Inflammatory macrophage (primary cell): ENCODE measurements at regions not wholly inside any gene's neighbourhood (a gene's known extent, or its start where the extent isn't known, plus 50 kb on each side); places are given as distances from the start of the nearest gene placed in this dataset.
"Not testable (repeated sequence)": the region's sequence is repeated elsewhere in the genome, so short reads cannot be mapped to it uniquely, and the experiment has no call there.

ENCODE experiments used
- DNase-seq, 2 donors: peaks; one replicate each; pipeline ENCODE4 v3.0.0-alpha.2; 2020 to 2022

DNA sequence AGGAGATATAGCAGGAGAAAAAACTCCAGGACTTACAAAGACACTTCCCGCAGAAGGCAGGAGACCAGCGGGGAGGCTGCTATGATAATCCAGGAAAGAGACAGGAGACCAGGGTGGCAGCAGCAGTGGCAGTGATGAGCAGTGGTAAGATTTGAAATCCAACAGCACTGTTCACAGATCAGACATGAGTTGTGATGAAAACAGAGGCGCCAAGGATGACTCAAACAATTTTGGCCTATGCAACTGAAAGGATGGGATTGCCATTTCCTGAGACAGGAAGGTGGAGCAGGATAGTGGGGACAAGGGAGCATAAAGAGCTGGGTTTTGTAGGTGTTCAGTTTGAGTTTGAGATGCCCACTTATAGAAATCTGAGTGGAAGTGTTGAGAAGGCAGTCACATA lies 108.6 kb upstream of the DYRK2 start:
- DNase-seq = no peak

DNA sequence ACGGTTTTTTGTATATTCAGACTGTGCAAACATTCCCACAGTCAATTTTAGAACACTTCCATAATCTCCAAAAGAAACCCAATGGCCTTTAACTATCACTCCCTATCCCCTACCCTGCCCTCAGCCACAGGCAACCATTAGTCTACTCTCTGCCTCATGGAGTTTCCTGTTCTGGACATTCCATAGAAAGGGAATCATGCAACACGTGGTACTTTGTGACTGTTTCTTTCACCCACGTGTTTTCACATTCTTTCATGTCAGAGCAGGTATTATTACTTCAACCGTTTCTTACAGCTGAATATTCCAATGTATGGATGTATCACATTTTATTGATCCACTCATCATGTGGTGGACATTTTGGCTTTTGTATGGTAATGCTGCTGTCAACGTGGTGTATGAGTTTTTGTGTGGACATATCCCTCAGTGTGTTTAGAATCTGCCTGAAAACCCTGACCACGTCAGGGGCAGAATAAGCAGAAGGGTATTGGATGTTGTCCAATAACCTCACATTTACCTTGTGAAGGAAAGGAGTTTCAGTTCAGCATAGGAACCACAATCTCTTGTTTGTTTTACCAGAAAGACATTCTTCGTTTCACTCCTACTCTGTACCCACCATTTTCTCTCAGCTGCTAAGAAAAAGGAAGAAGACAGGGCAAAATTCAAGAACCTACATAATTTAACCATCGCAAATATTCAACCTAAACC lies 107.5 kb upstream of the DYRK2 start:
- DNase-seq = no peak

DNA sequence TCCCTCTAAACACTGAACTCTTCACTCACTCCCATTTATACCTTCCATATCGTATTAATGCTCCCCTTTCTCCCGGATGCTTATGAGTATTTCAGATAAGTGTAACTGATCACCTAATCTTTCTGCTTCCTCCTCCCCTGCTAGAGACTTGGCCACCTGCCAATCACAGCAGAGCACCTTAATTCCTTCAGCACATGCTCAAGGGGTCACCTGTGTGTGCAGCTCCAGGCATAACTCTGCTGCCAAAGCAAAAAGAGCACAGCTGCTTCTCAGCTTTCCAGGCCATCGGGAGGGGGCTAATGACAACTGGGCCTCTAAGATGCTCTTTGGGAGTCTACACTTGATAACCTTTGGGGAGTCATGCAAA lies 106.9 kb upstream of the DYRK2 start:
- DNase-seq = no peak

DNA sequence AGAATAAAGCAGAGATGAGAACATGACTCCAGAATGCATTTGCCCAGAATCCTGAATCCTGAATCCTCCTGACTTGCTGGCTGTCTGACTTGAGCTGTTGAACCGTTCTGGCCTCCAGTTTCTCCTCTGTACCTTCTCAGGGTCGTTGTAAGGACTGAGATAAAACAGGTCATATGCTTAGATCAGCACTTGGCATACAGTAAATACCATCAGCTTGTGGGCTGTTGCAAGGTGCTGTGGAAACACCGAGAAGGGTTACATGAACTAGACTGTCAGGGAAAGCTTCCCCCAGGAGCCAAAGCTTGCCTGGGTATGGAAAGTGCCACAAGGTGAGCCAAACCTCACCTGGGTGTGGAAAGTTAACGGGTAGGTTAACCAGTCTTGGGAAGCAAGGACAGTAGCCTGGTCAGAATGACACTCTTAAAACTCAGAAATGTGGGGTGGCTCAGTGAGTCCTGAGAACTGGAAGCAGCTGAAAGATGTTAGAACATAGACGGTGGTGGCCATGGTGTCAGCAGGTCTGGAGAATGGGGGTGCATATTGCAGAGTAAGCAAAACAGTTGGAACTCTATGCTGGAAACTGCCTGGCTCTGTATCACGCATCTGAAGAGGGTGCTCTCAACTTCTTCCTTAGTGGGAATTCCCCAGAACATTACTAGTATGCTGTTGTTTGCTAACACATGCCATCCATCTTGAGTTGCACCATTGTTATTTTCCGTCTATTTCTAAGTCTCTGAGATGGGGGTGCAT lies 105.3 kb upstream of the DYRK2 start:
- no peak for DNase-seq

DNA sequence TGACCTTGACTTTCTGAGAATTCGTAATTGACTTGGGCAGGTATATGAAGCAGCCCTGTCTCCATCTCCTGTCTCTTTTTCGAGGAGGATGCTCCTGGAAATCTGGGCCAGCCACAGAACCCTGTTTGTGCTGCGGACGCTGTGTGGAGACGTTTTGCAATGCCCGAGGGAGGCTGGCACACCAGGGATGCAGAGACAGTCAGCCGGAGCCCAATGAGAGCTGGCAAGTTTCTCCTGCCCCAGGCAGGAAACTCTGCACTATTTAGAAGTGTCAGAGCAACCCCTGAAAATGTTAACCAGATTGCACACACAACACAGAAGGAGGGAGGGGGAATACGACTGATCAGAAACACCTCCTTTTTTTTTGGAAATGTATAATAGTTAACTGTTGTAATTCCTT lies 103.2 kb upstream of the DYRK2 start:
- no peak for DNase-seq

DNA sequence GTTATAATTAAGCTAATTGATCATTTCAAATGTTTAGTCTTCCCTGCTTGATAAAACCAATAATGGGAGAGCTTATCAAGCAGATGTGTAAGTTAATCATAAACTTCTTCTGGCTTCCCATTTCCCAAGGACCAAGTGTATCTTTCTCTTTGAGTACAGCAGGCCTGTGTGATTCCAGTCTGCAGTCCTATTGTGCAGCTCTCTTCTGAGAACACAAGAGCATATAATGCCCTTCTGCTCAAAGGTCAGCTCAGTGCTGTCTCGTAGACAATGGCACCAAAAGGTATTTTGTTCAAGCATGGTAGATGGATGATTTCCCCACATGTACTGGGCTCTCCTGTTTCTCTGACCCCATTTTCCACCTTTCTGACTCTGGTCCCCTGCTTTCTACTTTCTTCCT lies 101.8 kb upstream of the DYRK2 start:
- DNase-seq = no peak

DNA sequence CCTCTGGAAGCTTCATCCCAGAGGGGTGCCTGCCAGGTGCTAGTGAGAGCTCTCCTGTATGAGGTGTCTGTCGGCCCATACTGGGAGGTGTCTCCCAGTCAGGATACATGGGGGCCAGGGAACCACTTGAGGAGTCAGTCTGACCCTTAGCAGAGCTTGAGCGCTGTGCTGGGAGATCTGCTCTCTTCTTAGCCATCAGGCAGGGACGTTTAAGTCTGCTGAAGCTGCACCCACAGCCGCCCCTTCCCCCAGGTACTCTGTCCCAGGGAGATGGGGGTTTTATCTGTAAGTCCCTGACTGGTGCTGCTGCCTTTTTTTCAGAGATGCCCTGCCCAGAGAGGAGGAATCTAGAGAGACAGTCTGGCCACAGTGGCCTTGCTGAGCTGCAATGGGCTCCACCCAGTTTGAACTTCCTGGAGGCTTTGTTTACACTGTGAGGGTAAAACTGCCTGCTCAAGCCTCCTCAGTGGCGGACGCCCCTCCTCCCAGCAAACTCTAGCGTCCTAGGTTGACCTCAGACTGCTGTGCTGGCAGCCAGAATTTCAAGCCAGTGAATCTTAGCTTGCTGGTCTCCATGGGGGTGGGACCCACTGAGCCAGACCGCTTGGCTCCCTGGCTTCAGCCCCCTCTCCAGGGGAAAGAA lies 93.3 kb upstream of the DYRK2 start:
- DNase-seq = not testable (repeated sequence)

DNA sequence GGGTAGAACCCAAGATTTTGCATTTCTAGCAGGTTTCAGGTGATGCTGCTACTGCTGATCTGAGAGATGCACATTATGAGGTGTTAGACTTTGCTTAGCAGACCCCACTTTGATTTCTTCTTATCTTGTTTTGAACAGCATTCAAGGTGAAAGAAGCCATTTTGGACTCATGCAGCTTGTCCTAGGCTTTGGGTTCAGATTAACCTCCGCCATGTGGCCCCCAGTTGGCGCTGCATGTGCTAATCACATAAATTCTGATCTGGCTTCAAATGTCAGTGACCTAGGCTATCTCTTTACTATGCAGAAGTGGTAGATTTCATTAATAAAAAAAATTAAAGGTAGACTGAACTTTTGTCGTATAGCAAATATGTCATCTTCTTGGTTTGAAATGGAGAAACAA lies 89.8 kb upstream of the DYRK2 start:
- no peak for DNase-seq

DNA sequence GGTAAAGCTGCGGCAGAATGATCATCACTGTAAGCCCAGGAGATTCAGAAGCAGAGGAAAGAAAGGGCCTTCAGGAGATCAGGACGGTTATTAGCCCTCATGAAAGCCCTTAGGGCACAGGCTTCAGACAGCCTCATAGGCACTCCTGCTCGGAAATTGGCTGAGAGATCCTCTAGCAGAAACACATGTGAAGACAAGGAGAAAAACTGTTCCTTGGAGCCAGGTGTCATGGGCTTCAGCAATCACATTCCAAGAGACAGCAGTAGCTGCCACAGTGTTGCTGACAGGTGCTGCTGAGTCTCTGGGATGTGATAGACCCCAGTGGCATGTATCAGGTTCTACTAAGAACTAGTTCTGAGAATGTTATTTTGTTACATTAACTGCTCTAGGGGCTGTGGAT lies 88.8 kb upstream of the DYRK2 start:
- DNase-seq = no peak

DNA sequence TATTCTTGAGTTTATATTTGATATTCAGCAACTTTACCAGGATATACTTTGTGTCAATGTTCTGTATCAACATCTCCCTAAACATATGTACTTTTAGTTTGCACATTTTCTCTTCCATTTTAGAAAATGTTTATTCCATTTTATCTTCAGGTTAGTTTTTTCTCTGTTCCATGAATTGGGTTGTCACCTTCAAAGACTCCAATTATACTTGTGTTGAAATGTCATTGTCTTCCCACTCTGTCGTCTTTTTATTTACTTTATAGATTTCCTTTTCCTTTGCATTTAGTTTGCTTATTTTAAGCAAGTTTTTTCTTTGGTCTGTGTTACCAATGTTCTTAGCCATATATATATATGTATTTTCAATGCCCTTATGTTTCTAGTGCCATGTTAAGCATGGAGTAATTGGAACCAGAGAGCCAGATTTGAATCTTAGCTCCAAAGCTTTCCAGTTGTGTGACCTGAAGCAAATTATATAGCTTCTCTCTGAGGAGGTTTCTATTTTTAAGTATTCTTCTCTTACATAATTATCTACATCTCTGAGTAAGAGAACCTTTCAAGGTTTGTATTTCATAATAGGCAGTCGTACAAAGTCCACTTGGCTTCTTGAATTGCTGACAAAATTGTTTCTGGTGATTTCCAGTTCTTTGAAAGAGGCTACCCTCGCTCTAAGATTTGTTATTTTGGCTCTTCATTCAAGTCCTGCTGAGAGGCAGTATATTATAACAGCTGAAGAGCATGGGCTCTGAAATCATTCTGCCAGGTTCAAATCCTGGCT lies 85.8 kb upstream of the DYRK2 start:
- DNase-seq = no peak

DNA sequence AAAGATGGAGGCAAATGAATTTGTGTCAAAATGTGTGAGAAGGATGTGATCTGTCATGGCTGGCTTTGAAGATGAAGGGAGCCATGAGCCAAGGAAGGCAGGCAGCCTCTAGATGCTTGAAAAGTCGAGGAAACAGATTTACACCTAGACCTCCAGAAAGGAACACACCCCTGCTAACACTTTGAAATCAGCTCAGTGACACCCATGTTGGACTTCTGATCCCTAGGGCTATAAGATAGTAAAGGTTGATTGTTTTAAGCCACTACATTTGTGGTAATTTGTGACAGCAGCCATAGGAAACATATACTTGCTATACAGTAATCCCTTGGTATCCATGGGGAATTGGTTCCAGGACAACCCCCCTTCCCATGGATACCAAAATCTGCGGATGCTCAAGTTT lies 80.5 kb upstream of the DYRK2 start:
- DNase-seq = no peak

DNA sequence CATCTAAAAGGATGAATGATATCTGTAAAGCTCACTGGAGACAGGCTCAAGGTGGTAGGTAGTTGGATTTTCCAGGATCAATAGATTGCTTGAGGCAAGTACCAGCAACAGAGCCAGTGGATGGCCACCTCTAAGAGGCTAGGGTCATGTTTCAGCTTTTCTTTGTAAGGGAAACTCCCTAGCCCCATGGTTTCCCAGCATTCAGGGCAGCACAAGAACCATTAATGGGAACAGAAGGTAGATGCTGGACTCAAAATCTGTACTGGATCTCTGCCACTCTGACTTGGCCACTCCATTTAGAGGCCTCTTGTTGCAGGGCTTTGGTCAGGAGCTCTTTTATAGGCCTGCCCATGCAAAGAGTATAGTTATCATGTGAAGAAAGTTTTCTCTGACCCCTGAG lies 76.1 kb upstream of the DYRK2 start:
- DNase-seq = no peak

DNA sequence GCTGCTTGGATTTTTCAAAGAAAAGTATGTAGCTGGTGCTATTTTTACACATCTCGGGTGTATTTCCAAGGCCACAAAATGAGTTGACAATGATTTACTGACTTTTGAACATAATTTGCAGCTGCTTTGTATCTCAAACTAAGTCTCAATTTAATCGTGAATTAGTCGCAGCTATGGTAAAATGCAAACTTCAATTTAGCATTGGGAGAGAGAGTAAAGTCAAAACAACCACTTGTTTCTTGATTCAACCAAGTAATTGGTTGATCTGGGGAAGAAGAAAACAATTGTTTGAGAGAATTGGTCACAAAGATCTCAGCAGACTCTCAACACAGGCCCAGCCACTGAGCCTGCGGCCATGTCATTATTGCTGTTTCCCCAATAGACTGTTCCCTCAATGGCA lies 75.0 kb upstream of the DYRK2 start:
- no peak for DNase-seq

DNA sequence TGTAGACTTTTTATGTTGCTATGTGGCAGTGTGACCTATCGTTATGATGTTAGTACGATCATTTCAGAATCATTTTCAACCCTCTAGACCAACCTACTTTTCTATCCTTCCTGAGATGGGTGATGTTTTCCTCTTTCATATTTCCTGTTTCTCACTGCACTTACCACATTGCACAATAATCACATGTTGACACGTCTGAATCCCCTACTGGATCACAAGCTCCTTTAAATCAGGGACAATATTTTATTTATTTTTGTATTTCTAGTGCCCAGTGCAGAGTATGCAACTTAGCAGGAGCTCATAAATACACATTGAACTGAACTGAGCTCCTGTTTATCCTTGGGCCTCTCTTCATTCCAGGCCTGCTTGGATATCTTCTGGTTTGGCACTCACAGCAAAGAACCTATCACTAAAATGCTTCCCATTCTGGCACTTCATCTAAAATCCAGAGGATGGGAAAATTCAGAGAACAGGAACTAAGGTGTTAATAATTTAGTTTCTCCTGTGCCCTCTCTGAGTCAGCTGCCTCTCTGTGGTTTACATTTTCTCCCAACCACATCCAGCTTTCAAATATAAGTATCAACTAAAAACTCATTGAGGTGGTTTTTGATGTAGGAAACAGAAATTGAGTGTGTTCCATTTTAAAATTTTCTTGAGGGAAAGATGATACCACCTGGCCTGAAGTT lies 69.4 kb upstream of the DYRK2 start:
- DNase-seq = peak; percentile 11 to 25

DNA sequence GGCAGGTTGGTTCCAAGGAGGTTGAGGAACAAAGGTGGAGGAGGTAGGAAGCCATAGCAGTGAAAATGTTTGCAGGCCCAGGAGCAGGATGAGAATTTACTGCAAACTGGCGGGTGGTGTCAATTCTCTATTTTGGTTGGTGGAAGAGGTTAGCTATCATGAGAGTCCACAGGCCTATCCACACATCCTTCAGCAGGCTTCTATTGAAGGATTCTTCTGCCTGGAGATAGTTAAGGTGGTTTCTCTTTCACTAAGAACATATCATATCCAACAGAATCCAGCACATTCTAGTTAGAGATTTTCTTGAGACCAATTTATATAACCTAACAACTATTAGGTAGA lies 68.9 kb upstream of the DYRK2 start:
- no peak for DNase-seq

DNA sequence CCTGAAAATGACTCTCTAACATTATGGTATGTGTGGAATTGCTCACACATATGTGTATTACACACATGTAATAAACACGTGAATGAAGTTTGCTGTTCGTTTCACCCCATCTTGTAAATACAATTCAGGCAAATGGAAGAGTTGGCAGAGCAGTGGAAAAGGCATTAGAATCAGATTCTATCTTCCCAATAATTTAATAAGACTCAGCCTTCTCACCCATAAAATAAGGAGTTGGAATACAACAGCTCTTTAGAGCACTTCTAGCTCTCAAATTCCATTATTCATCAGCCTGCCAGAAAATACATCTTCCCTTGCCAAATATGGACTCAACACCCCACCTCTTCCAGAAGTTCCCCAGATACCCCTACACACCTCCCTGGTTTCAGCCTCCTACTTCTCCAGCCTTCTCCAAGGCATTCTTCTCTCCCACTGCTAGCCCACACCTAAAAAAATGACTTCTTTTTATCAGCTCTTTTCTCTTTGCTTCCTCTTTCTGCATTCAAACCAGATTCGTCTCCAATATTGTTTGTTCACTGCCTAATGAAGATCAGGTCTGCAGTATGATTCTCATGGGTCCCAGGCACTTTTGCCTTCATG lies 66.2 kb upstream of the DYRK2 start:
- no peak for DNase-seq

DNA sequence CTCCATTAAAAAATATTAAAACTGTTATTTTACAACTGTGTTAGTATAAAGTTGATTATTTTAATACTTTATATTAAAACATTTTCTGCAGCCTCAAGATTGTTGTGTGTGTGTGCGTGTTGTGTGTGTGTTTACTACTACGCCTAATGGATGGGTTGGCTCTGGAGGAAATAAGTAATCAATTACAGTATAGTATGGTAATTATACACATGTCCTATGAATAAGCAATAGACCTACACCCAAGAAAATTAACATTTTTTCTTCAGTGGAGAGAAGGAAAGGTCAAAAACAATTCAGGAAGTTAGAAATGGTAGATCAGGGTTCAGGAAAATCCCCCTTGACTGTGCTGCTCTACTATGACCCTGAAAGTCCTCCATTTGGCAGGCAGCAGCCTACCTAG lies 65.7 kb upstream of the DYRK2 start:
- no peak for DNase-seq

DNA sequence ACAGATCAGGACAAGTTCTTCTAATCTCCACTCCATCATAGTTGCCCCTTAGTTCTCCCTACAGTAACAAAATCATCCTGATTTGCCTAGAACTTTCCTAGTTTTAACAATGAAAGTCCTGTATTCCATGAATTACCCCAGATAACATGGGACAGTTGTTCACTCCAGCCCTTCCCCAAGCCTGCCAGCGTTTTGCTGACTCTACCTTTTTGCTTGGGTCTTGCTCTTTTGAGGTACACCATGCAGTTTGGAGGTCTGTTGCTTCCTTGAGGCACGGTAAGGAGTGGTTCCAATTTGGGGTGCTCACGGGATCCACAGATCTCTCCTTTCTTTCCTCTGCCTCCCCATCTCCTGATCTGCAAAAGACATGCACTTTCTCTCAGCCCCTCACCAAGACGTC lies 61.6 kb upstream of the DYRK2 start:
- DNase-seq = no peak

DNA sequence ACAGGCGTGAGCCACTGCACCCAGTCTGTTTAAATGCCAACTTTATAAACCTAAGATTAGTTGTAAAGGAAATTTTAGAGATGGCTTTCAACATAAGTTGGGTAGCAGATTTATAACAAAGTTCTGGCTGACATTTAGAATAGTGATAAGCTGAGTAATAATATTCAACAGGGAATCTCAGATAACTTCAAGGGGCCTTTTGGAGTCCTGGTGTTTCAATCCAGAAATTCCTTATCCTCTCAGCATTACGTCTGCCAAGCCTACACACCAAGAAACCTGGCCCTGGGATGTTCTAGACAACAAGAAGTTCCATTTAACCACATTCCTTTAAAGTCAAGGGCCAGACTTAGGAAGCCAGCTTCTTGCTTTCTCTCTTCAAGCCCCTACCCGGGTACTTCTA lies 59.5 kb upstream of the DYRK2 start:
- no peak for DNase-seq

DNA sequence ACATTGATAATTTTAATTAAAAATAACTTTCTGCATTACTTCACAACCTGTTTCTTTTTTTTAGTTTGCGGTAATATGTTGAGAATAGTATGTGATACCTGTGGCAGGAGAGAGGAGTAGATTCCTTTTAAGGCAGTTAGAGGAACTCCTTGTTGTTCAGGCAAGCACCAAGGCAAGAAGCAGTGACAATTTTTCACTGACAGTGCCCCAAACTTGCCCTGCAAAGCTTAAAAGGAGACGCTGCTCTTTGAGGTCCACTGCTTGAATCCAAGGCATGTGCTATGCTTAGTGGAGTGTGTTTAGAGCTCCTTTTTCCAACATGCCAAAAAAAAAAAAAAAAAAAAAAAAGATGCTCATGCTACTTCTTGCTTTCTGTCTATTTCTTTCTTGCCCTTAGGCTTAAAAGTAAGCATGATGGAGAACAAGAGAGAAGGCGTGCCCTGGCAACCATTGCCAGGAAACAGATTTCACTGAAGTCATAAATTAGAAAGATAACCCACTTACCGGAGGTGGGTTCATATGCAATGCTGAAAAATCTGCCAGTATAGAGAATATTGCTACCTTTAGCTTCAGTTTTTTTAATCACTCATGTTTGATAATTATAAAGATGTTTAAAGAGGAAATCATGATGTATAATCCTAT lies 58.3 kb upstream of the DYRK2 start:
- no peak for DNase-seq

DNA sequence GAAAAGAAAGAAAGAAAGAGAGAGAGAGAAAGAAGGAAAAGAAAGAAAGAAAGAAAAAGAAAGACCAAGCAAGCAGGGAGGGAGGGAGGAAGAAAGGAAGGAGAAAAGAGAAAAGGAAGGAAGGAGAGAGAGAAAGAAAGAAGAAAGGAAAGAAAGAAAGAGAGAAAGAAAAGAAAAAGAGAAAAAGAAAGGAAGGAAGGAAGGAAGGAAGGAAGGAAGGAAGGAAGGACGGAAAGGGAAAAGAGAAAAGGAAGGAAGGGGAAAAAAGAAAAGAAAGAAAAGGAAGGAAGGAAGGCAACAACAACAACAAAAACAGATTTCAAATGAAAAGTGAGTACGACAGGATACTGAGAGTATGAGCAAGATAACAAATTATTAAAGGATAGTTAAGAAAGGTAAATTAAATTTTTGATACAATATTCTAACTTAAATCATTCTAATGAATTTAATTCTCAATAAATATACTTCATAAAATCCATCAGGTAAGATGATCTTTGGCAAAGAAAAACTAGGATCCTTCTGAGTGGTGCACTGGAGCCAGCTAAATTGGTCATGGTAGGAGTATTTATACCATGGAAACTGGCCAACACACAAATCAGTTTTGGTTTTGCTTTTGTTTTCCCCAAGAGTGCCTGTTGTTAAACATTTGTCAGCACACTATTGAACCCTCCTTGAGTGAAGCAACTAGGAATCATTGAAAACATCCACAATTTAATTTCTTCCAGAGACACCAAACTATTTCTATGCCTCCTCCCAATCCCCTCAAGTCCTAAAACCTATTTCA lies 56.1 kb upstream of the DYRK2 start:
- no peak for DNase-seq
